ENCODE measurements at regions not wholly inside any gene's neighbourhood (a gene's known extent, or its start where the extent isn't known, plus 50 kb on each side); places are given as distances from the start of the nearest gene placed in this dataset.

DNA sequence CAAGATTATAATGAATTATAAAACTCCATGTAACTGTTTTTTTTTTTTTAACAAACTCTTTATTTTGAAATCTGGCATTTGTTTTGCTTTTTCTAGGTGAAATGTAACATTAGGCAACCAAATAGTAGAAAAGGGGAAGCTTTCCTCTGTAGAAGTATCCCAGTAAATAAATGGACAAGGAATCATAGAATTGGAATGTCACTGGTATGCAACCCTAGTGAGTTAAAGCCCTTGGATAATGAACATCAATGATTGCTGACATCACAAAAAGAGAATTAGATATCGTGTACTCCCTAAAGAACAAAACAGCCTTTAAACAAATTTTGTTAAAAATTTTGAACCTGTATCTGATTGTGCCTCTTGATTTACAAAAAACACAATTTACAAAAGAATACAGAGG lies 93.9 kb upstream of the OGFRL1 start:
- DNase-seq (ENCODE audit: low spot score) = no peak
- intact Hi-C loops (cut with DNase I) = loop anchor here (10.0 kb wide), 1 partner anchor 320 kb away; no protein-coding TSS in a partner anchor
- 97% methylated on average over 1 of the region's 1 CpG for WGBS

DNA sequence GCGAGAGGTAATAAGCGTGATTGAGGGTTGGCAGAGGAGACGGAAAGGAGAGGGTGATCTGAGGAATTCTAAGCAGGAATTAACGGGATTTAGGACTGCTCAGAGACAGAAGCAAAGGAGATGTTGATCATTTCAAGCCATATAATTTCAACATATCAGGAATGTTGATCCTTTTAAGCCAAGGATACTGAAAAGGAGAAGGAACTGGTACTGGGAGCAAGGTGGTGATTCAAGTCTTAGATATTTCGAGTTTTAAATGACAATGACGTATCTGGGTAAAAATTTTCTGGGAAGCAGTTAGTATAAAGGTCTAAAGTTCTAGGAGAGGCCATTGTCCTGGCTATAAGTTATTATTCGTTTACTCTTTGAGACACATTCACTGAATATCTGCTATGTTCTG lies 91.3 kb upstream of the OGFRL1 start:
- Histone ChIP-seq H3K27ac (no peak overlapping the region), H3K9me3 (no peaks in the 10 kb centered on the region), H3K36me3 (no peaks in the 10 kb centered on the region), H3K4me3 (no peak overlapping the region), H3K4me1 (replicated peaks) (no peaks in the 10 kb centered on the region), H3K27me3 (replicated peaks; ENCODE audit: insufficient read depth) (no peaks in the 10 kb centered on the region)
- TF ChIP-seq POLR2A (IDR thresholded peaks at IDR 0.05) (no peak), POLR2AphosphoS5 (IDR thresholded peaks at IDR 0.05) (no peak)
- TF ChIP-seq, protein P1, sequence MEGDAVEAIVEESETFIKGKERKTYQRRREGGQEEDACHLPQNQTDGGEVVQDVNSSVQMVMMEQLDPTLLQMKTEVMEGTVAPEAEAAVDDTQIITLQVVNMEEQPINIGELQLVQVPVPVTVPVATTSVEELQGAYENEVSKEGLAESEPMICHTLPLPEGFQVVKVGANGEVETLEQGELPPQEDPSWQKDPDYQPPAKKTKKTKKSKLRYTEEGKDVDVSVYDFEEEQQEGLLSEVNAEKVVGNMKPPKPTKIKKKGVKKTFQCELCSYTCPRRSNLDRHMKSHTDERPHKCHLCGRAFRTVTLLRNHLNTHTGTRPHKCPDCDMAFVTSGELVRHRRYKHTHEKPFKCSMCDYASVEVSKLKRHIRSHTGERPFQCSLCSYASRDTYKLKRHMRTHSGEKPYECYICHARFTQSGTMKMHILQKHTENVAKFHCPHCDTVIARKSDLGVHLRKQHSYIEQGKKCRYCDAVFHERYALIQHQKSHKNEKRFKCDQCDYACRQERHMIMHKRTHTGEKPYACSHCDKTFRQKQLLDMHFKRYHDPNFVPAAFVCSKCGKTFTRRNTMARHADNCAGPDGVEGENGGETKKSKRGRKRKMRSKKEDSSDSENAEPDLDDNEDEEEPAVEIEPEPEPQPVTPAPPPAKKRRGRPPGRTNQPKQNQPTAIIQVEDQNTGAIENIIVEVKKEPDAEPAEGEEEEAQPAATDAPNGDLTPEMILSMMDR (IDR thresholded peaks at IDR 0.05) = no peak
- intact Hi-C loops (cut with DNase I) = loop anchor here (10.0 kb wide), 1 partner anchor 318 kb away; no protein-coding TSS in a partner anchor
- 81% methylated on average over 7 of the region's 7 CpGs for WGBS
- no peak for DNase-seq (ENCODE audit: low spot score)

More for the DNA sequence above, 93.9 kb upstream of the OGFRL1 start:
- H3K4me3 ChIP-seq = no peak overlapping the region
- H3K27me3 ChIP-seq (replicated peaks; ENCODE audit: insufficient read depth) = no peaks in the 10 kb centered on the region
- TF ChIP-seq, protein P1 (IDR thresholded peaks at IDR 0.05) = no peak
- TF ChIP-seq POLR2AphosphoS5 (IDR thresholded peaks at IDR 0.05) (no peak), POLR2A (IDR thresholded peaks at IDR 0.05) (no peak)
- no peaks in the 10 kb centered on the region for H3K36me3 ChIP-seq
- no peak overlapping the region for H3K27ac ChIP-seq
- no peaks in the 10 kb centered on the region for H3K9me3 ChIP-seq
- H3K4me1 ChIP-seq (replicated peaks) = no peaks in the 10 kb centered on the region

DNA sequence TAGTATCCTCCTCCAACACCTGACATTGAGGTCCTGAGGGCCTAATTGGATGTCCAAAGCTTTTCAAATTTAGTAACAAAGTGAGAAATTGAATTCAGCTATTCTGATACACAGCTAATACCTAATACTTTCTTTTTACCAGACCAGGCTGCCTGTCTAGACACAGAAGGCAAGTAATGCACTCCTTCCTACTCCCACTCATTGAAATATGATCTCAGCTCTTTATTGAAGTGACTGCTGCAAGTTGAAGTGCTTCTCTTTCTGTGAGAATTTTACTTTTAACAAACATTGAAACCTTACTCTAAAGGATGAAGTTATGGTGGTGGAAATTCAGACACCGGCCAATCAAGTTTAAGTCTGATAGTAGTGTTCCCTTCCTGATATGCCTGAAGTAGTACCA lies 90.8 kb upstream of the OGFRL1 start:
- Histone ChIP-seq H3K36me3 (no peaks in the 10 kb centered on the region), H3K9me3 (no peaks in the 10 kb centered on the region), H3K27ac (no peak overlapping the region), H3K4me1 (replicated peaks) (no peaks in the 10 kb centered on the region), H3K27me3 (replicated peaks; ENCODE audit: insufficient read depth) (no peaks in the 10 kb centered on the region), H3K4me3 (no peak overlapping the region)
- 33% methylated on average over 1 of the region's 1 CpG for WGBS
- TF ChIP-seq, protein P1 (IDR thresholded peaks at IDR 0.05) = no peak
- no peak for TF ChIP-seq POLR2AphosphoS5 (IDR thresholded peaks at IDR 0.05)
- no peak for TF ChIP-seq POLR2A (IDR thresholded peaks at IDR 0.05)
- no peak for DNase-seq (ENCODE audit: low spot score)
- intact Hi-C loops (cut with DNase I) = loop anchor here (10.0 kb wide), 1 partner anchor 317 kb away; no protein-coding TSS in a partner anchor

DNA sequence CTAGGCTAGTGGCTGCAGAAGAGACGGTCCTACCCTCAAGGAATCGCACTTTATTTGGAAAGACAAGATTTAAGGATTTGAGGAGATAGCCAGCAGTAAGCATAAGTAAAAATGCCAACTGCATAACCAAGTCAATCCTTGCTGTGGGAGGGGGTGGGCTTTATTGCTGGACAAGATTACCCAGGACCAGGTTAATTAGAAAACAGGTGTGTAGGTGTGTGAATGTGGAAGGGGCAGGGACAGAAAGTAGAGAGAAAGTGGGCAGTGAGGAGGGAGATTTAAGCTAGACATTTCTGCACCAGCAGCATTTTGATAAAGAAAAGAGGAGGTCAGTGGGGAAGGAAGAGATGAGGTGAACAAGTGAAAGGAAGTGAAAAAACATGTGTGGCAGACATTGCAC lies 89.7 kb upstream of the OGFRL1 start:
- Histone ChIP-seq H3K36me3 (no peaks in the 10 kb centered on the region), H3K4me1 (replicated peaks) (no peaks in the 10 kb centered on the region), H3K27ac (no peak overlapping the region), H3K27me3 (replicated peaks; ENCODE audit: insufficient read depth) (no peaks in the 10 kb centered on the region), H3K4me3 (no peak overlapping the region), H3K9me3 (no peaks in the 10 kb centered on the region)
- no peak for DNase-seq (ENCODE audit: low spot score)
- intact Hi-C loops (cut with DNase I) = loop anchor here (10.0 kb wide), 1 partner anchor 316 kb away; no protein-coding TSS in a partner anchor
- TF ChIP-seq POLR2AphosphoS5 (IDR thresholded peaks at IDR 0.05) = no peak
- no peak for TF ChIP-seq POLR2A (IDR thresholded peaks at IDR 0.05)
- TF ChIP-seq, protein P1 (IDR thresholded peaks at IDR 0.05) = no peak
- WGBS = 93% methylated on average over 2 of the region's 2 CpGs

DNA sequence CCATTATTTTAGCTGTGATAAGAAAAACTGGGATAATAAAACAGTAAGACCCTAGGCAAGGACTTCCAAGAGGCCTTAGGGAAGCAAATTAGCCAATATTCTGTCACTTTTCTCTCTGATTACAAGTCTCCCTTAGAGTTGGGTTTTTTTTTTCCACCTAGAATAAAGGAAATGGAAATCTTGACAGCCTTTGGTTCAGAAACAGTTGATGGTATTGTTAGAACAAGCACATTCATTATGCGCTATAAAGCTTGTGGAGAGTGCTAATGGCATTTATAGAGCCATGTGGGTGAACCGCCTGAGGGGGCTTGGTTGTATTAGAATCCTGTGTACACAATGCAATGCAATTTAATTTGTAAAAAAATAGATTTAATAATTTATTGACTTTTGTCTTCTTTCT lies 88.9 kb upstream of the OGFRL1 start:
- no peak for TF ChIP-seq POLR2AphosphoS5 (IDR thresholded peaks at IDR 0.05)
- TF ChIP-seq, protein P1 (IDR thresholded peaks at IDR 0.05) = no peak
- no peak for TF ChIP-seq POLR2A (IDR thresholded peaks at IDR 0.05)
- H3K4me1 ChIP-seq (replicated peaks) = no peaks in the 10 kb centered on the region
- H3K36me3 ChIP-seq = no peaks in the 10 kb centered on the region
- H3K4me3 ChIP-seq = no peak overlapping the region
- H3K9me3 ChIP-seq = no peaks in the 10 kb centered on the region
- intact Hi-C loops (cut with DNase I) = loop anchor here (10.0 kb wide), 1 partner anchor 315 kb away; no protein-coding TSS in a partner anchor
- no peaks in the 10 kb centered on the region for H3K27me3 ChIP-seq (replicated peaks; ENCODE audit: insufficient read depth)
- WGBS = 50% methylated on average over 2 of the region's 2 CpGs
- DNase-seq (ENCODE audit: low spot score) = no peak
- H3K27ac ChIP-seq = no peak overlapping the region

Data from prostate gland (tissue), 2 donors.